Central memory CD8-positive, alpha-beta T cell (primary cell): ENCODE measurements at regions not wholly inside any gene's neighbourhood (a gene's known extent, or its start where the extent isn't known, plus 50 kb on each side); places are given as distances from the start of the nearest gene placed in this dataset.
"Not testable (repeated sequence)": the region's sequence is repeated elsewhere in the genome, so short reads cannot be mapped to it uniquely, and the experiment has no call there.

ENCODE experiments used
- ATAC-seq: fragments of 150-1000 bp; cut with Tn5 transposase; replicated peaks from 2 replicates; pipeline ENCODE4 v1.10.0; 2022; ENCODE audit warnings: mild to moderate bottlenecking, moderate FRiP score, moderate number of reproducible peaks; ENCODE audit not compliant: poor library complexity, severe bottlenecking; ENCODE audit errors: extremely low read depth
- DNase-seq, 2 donors: peaks; one replicate each; pipeline ENCODE4 v3.0.0; 2021; ENCODE audit warnings: low spot score in 2 of 2
- H3K27ac Mint-ChIP-seq: one replicate; pipeline ENCODE4 v1.8.0; 2022; ENCODE audit warnings: low read depth, mild to moderate bottlenecking, moderate library complexity, mixed read lengths
- H3K27me3 Mint-ChIP-seq: one replicate; pipeline ENCODE4 v1.8.0; 2022; ENCODE audit warnings: mixed read lengths
- H3K36me3 Mint-ChIP-seq: one replicate; pipeline ENCODE4 v1.8.0; 2022; ENCODE audit warnings: mild to moderate bottlenecking, moderate library complexity, mixed read lengths; ENCODE audit not compliant: insufficient read depth
- H3K4me1 Mint-ChIP-seq: one replicate; pipeline ENCODE4 v1.8.0; 2022; ENCODE audit warnings: mixed read lengths
- H3K4me3 Mint-ChIP-seq: one replicate; pipeline ENCODE4 v1.8.0; 2022; ENCODE audit warnings: mild to moderate bottlenecking, moderate library complexity, mixed read lengths
- H3K9me3 Mint-ChIP-seq: one replicate; pipeline ENCODE4 v1.8.0; 2022; ENCODE audit warnings: mixed read lengths

GRCh38 chr2:21890716-21891115 is 766.9 kb downstream of the TDRD15 start:
- no peaks in the 10 kb centered on the region for H3K27me3 Mint-ChIP-seq
- ATAC-seq (no peak), DNase-seq (no peak)
- H3K36me3 Mint-ChIP-seq = no peaks in the 10 kb centered on the region
- no peak overlapping the region for H3K27ac Mint-ChIP-seq
- no peaks in the 10 kb centered on the region for H3K4me1 Mint-ChIP-seq
- H3K9me3 Mint-ChIP-seq = peaks cover 30% of the 10 kb centered on the region
- H3K4me3 Mint-ChIP-seq = no peak overlapping the region

- DNase-seq (no peak), ATAC-seq (no peak)
- peaks cover 26% of the 10 kb centered on the region for H3K9me3 Mint-ChIP-seq
- H3K27me3 Mint-ChIP-seq = no peaks in the 10 kb centered on the region
- H3K27ac Mint-ChIP-seq = no peak overlapping the region
- no peaks in the 10 kb centered on the region for H3K4me1 Mint-ChIP-seq
- H3K36me3 Mint-ChIP-seq = no peaks in the 10 kb centered on the region
- H3K4me3 Mint-ChIP-seq = no peak overlapping the region
Measured at GRCh38 chr2:21891191-21891590, 767.4 kb downstream of the TDRD15 start.

- Mint-ChIP-seq H3K27ac (no peak overlapping the region), H3K4me3 (no peak overlapping the region), H3K36me3 (no peaks in the 10 kb centered on the region), H3K27me3 (no peaks in the 10 kb centered on the region), H3K9me3 (peaks cover 16% of the 10 kb centered on the region), H3K4me1 (no peaks in the 10 kb centered on the region)
- DNase-seq (no peak), ATAC-seq (no peak)
Measured at GRCh38 chr2:21892140-21892539, 768.4 kb downstream of the TDRD15 start.

DNA sequence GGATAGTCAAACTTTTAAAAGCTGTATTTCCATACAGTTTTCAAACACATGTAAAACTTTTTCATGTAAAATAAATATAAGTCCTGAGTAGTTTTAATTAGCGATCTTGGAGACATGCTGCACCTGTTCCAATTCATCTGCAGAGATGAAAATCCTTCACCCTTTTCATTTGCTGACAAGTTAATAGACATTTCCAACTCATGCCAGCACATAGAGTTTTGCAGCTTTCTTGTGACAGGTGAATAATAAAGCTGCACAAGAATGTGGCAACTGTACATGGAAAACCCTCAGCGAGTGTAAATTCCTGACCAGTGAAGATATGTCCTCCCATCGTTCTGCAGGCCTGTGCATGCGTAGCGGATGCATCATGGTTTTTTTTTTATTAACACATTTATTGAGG is 771.4 kb downstream of the TDRD15 start:
- Mint-ChIP-seq H3K27me3 (no peaks in the 10 kb centered on the region), H3K27ac (no peak overlapping the region), H3K9me3 (peaks cover 16% of the 10 kb centered on the region), H3K4me1 (no peaks in the 10 kb centered on the region), H3K4me3 (no peak overlapping the region), H3K36me3 (no peaks in the 10 kb centered on the region)
- ATAC-seq (no peak), DNase-seq (no peak)

GRCh38 chr2:21908712-21909380 is 785.1 kb downstream of the TDRD15 start:
- not testable (repeated sequence) for ATAC-seq, DNase-seq, H3K27me3 Mint-ChIP-seq

GRCh38 chr2:21910832-21911507 is 787.2 kb downstream of the TDRD15 start:
- Mint-ChIP-seq H3K27ac (no peak overlapping the region), H3K4me1 (no peaks in the 10 kb centered on the region), H3K9me3 (peaks cover 10% of the 10 kb centered on the region), H3K36me3 (no peaks in the 10 kb centered on the region), H3K27me3 (no peaks in the 10 kb centered on the region), H3K4me3 (no peak overlapping the region)
- DNase-seq (no peak), ATAC-seq (no peak)

More at GRCh38 chr2:21908712-21909380, 785.1 kb downstream of the TDRD15 start:
- peaks cover 10% of the 10 kb centered on the region for H3K9me3 Mint-ChIP-seq
- not testable (repeated sequence) for H3K27ac Mint-ChIP-seq, H3K4me3 Mint-ChIP-seq, H3K36me3 Mint-ChIP-seq, H3K4me1 Mint-ChIP-seq

DNA sequence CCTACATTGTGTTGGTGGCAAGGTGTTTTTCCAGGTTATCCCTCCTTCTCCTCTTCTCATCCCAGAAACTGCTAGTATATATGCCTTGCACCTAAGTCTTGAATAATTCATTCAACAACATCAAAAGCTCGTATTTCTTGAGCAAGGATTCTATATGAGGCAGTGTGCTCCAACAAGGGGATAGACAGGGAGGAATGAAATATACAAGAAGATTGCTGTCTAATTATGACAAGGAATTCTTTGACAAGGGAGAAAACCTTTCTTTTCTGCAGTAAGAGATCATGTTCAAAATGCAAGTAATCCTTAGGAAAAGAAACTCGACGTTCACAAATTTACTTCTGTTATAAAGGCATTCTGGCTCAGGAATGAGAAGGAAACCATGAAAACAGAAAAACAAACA is 788.6 kb downstream of the TDRD15 start:
- ATAC-seq = no peak

DNA sequence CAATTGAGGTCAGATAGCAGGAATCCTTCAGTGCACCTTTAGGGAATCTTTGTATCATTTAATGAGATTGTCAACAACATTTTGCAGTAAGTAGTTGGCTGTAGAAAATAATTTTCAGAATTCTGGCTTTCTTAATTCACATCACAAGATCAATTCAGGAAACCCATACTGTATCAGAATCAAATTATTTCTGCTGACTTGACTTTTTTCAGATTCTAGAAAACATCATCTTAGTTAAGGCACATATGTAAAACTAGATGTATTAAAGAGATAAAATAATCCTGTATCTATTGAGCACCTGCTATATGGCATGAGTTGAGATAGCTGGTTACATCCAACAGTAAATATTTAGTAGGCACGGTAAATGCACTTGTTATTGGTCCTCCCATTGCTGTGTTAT is 791.4 kb downstream of the TDRD15 start:
- Mint-ChIP-seq H3K36me3 (no peaks in the 10 kb centered on the region), H3K27ac (no peak overlapping the region), H3K4me3 (no peak overlapping the region), H3K9me3 (peaks cover 21% of the 10 kb centered on the region), H3K27me3 (no peaks in the 10 kb centered on the region), H3K4me1 (no peaks in the 10 kb centered on the region)
- DNase-seq = no peak
- no peak for ATAC-seq

More for the DNA sequence above, 788.6 kb downstream of the TDRD15 start:
- Mint-ChIP-seq H3K27me3 (no peaks in the 10 kb centered on the region), H3K27ac (no peak overlapping the region), H3K36me3 (no peaks in the 10 kb centered on the region), H3K9me3 (peaks cover 16% of the 10 kb centered on the region), H3K4me3 (no peak overlapping the region), H3K4me1 (no peaks in the 10 kb centered on the region)
- no peak for DNase-seq

GRCh38 chr2:21916934-21917522 is 793.3 kb downstream of the TDRD15 start:
- Mint-ChIP-seq H3K27ac (no peak overlapping the region), H3K27me3 (no peaks in the 10 kb centered on the region), H3K4me3 (no peak overlapping the region), H3K4me1 (no peaks in the 10 kb centered on the region), H3K36me3 (no peaks in the 10 kb centered on the region), H3K9me3 (peaks cover 16% of the 10 kb centered on the region)
- no peak for ATAC-seq
- DNase-seq = no peak

- Mint-ChIP-seq H3K9me3 (peaks cover 20% of the 10 kb centered on the region), H3K4me1 (no peaks in the 10 kb centered on the region), H3K27me3 (no peaks in the 10 kb centered on the region), H3K4me3 (no peak overlapping the region), H3K27ac (no peak overlapping the region), H3K36me3 (no peaks in the 10 kb centered on the region)
- no peak for DNase-seq
- ATAC-seq = no peak
Measured at GRCh38 chr2:21920721-21921120, 797.0 kb downstream of the TDRD15 start.

- H3K36me3 Mint-ChIP-seq = no peaks in the 10 kb centered on the region
- ATAC-seq (no peak), DNase-seq (no peak)
- H3K27me3 Mint-ChIP-seq = no peaks in the 10 kb centered on the region
- no peaks in the 10 kb centered on the region for H3K4me1 Mint-ChIP-seq
- peaks cover 15% of the 10 kb centered on the region for H3K9me3 Mint-ChIP-seq
- H3K4me3 Mint-ChIP-seq = no peak overlapping the region
- H3K27ac Mint-ChIP-seq = no peak overlapping the region
Measured at GRCh38 chr2:21924640-21925285, 801.0 kb downstream of the TDRD15 start.

DNA sequence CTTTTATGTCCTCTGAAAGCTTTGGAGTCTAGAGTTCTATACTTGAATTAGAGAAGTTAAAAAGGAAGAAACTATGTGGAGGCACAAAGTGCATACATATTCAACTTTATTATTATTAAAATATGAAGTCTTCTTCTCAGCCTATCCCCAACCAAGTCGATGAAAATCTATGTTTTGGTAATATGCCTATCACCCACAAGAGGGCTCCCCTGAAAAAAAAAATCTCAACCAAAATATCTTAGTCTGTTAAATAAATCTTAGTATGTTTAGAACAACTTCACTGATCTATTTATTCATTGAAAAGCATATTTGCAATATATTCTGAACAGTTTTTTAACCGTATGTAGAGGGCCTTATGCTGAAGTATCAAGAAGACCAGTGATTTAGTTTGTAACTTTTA is 804.5 kb downstream of the TDRD15 start:
- H3K9me3 Mint-ChIP-seq = peaks cover 13% of the 10 kb centered on the region
- H3K27ac Mint-ChIP-seq = no peak overlapping the region
- H3K36me3 Mint-ChIP-seq = no peaks in the 10 kb centered on the region
- no peak for ATAC-seq
- H3K4me3 Mint-ChIP-seq = no peak overlapping the region
- DNase-seq = no peak
- no peaks in the 10 kb centered on the region for H3K27me3 Mint-ChIP-seq
- H3K4me1 Mint-ChIP-seq = no peaks in the 10 kb centered on the region

DNA sequence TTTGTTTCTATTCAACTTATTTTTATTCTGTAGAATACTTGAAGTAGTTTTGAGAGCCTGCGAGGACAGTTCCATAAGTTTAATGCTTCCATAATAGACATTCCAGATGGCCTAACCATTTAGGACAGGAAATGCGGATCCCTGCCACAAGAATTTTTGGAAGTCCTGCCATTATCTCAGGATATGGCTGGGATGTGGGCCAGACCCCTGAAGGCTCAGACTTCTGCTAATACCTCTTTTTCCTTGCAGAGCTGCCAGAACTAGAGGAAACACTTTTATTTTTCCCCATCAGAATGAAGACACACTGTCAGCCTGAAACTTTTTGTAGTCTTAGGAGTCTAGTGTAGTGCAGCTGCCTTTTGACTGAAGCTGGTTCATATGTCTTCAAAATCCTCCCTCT is 806.5 kb downstream of the TDRD15 start:
- no peaks in the 10 kb centered on the region for H3K4me1 Mint-ChIP-seq
- no peak overlapping the region for H3K27ac Mint-ChIP-seq
- ATAC-seq (no peak), DNase-seq (no peak)
- no peak overlapping the region for H3K4me3 Mint-ChIP-seq
- H3K36me3 Mint-ChIP-seq = no peaks in the 10 kb centered on the region
- H3K9me3 Mint-ChIP-seq = peaks cover 13% of the 10 kb centered on the region
- H3K27me3 Mint-ChIP-seq = no peaks in the 10 kb centered on the region
